ENCODE measurements at regions not wholly inside any gene's neighbourhood (a gene's known extent, or its start where the extent isn't known, plus 50 kb on each side); places are given as distances from the start of the nearest gene placed in this dataset.

GRCh38 chr14:104510216-104510615 lies 69.3 kb upstream of the C14orf180 start:
- ChIA-PET POLR2A (no interaction called here), CTCF (interaction anchor here (1.4 kb wide), 1 partner anchor 432 kb away, joined by 5 read pairs; no protein-coding TSS in a partner anchor)
- no peak for ATAC-seq
- Mint-ChIP-seq H3K36me3 (peaks cover 0 to 7% (median 0%) of the 10 kb centered on the region in 5 donors), H3K4me3 (no peak overlapping the region), H3K4me1 (peaks cover 0 to 2% (median 0%) of the 10 kb centered on the region in 7 donors), H3K9me3 (peaks cover 0 to 10% (median 0%) of the 10 kb centered on the region in 11 donors), H3K27ac (no peak overlapping the region), H3K27me3 (peaks cover 0 to 30% (median 5%) of the 10 kb centered on the region in 5 donors)
- H3K4me3 ChIP-seq (ENCODE audit: low read length): no peak overlapping the region
- no peak for DNase-seq
- no peaks in the 10 kb centered on the region for H3K36me3 ChIP-seq (ENCODE audit: control insufficient read depth in 2 of 3, insufficient read depth in 3 of 3, low read length in 3 of 3)
- H3K27me3 ChIP-seq (ENCODE audit: control insufficient read depth in 2 of 2, insufficient read depth in 2 of 2, low read length in 2 of 2): no peaks in the 10 kb centered on the region
- no peaks in the 10 kb centered on the region for H3K9me3 ChIP-seq (ENCODE audit: control insufficient read depth in 2 of 3, low read length in 3 of 3)
- intact Hi-C loops (cut with micrococcal nuclease): no loop called here
- no peaks in the 10 kb centered on the region for H3K4me1 ChIP-seq (ENCODE audit: control insufficient read depth in 2 of 2, insufficient read depth in 2 of 2, low read length in 2 of 2)
- H3K27ac ChIP-seq (ENCODE audit: low read depth, low read length): no peak overlapping the region

- peaks cover 0 to 7% (median 0%) of the 10 kb centered on the region in 5 donors for H3K36me3 Mint-ChIP-seq
- peaks cover 0 to 11% (median under 1%) of the 10 kb centered on the region in 11 donors for H3K9me3 Mint-ChIP-seq
- H3K27ac Mint-ChIP-seq: no peak overlapping the region
- no peaks in the 10 kb centered on the region for H3K4me1 ChIP-seq (ENCODE audit: control insufficient read depth in 2 of 2, insufficient read depth in 2 of 2, low read length in 2 of 2)
- intact Hi-C loops (cut with micrococcal nuclease): no loop called here
- H3K9me3 ChIP-seq (ENCODE audit: control insufficient read depth in 2 of 3, low read length in 3 of 3): no peaks in the 10 kb centered on the region
- H3K4me3 Mint-ChIP-seq: no peak overlapping the region
- peaks cover 0 to 4% (median 0%) of the 10 kb centered on the region in 7 donors for H3K4me1 Mint-ChIP-seq
- peaks cover 0 to 27% (median 5%) of the 10 kb centered on the region in 5 donors for H3K27me3 Mint-ChIP-seq
- no peak overlapping the region for H3K27ac ChIP-seq (ENCODE audit: low read depth, low read length)
- H3K4me3 ChIP-seq (ENCODE audit: low read length): no peak overlapping the region
- ATAC-seq (no peak), DNase-seq (no peak)
- no peaks in the 10 kb centered on the region for H3K36me3 ChIP-seq (ENCODE audit: control insufficient read depth in 2 of 3, insufficient read depth in 3 of 3, low read length in 3 of 3)
- ChIA-PET POLR2A (no interaction called here), CTCF (interaction anchor here (1.4 kb wide), 1 partner anchor 433 kb away, joined by 5 read pairs; no protein-coding TSS in a partner anchor)
- H3K27me3 ChIP-seq (ENCODE audit: control insufficient read depth in 2 of 2, insufficient read depth in 2 of 2, low read length in 2 of 2): no peaks in the 10 kb centered on the region
Observed at GRCh38 chr14:104510794-104511611, 68.6 kb upstream of the C14orf180 start.

- Histone ChIP-seq H3K27me3 (ENCODE audit: control insufficient read depth in 2 of 2, insufficient read depth in 2 of 2, low read length in 2 of 2) (no peaks in the 10 kb centered on the region), H3K27ac (ENCODE audit: low read depth, low read length) (no peak overlapping the region), H3K4me3 (ENCODE audit: low read length) (no peak overlapping the region), H3K4me1 (ENCODE audit: control insufficient read depth in 2 of 2, insufficient read depth in 2 of 2, low read length in 2 of 2) (no peaks in the 10 kb centered on the region), H3K36me3 (ENCODE audit: control insufficient read depth in 2 of 3, insufficient read depth in 3 of 3, low read length in 3 of 3) (no peaks in the 10 kb centered on the region), H3K9me3 (ENCODE audit: control insufficient read depth in 2 of 3, low read length in 3 of 3) (peaks cover 0 to under 1% (median 0%) of the 10 kb centered on the region in 3 experiments)
- intact Hi-C loops (cut with micrococcal nuclease): no loop called here
- ATAC-seq (no peak), DNase-seq (no peak)
- Mint-ChIP-seq H3K27me3 (peaks cover 0 to 27% (median 5%) of the 10 kb centered on the region in 5 donors), H3K4me3 (no peak overlapping the region), H3K36me3 (peaks cover 0 to 7% (median 0%) of the 10 kb centered on the region in 5 donors), H3K4me1 (peaks cover 0 to 4% (median 0%) of the 10 kb centered on the region in 7 donors), H3K9me3 (peaks cover 0 to 16% (median 5%) of the 10 kb centered on the region in 11 donors), H3K27ac (no peak overlapping the region)
- CTCF ChIA-PET: no interaction called here
- POLR2A ChIA-PET: no interaction called here
Observed at GRCh38 chr14:104512061-104512460, 67.5 kb upstream of the C14orf180 start.

- DNase-seq (no peak), ATAC-seq (no peak)
- Mint-ChIP-seq H3K4me1 (peaks cover 0 to 4% (median 0%) of the 10 kb centered on the region in 7 donors), H3K9me3 (peaks cover 0 to 22% (median 8%) of the 10 kb centered on the region in 11 donors), H3K27me3 (peaks cover 0 to 20% (median 9%) of the 10 kb centered on the region in 5 donors), H3K4me3 (no peak overlapping the region), H3K27ac (no peak overlapping the region), H3K36me3 (peaks cover 0 to 7% (median 0%) of the 10 kb centered on the region in 5 donors)
- Histone ChIP-seq H3K4me1 (ENCODE audit: control insufficient read depth in 2 of 2, insufficient read depth in 2 of 2, low read length in 2 of 2) (no peaks in the 10 kb centered on the region), H3K27ac (ENCODE audit: low read depth, low read length) (no peak overlapping the region), H3K4me3 (ENCODE audit: low read length) (no peak overlapping the region), H3K9me3 (ENCODE audit: control insufficient read depth in 2 of 3, low read length in 3 of 3) (peaks cover 0 to 8% (median 0%) of the 10 kb centered on the region in 3 experiments), H3K36me3 (ENCODE audit: control insufficient read depth in 2 of 3, insufficient read depth in 3 of 3, low read length in 3 of 3) (no peaks in the 10 kb centered on the region), H3K27me3 (ENCODE audit: control insufficient read depth in 2 of 2, insufficient read depth in 2 of 2, low read length in 2 of 2) (no peaks in the 10 kb centered on the region)
- ChIA-PET CTCF (no interaction called here), POLR2A (no interaction called here)
- intact Hi-C loops (cut with micrococcal nuclease): no loop called here
Observed at GRCh38 chr14:104512771-104513640, 66.6 kb upstream of the C14orf180 start.

GRCh38 chr14:104513641-104514046 lies 65.9 kb upstream of the C14orf180 start:
- DNase-seq (no peak), ATAC-seq (no peak)
- Histone ChIP-seq H3K4me3 (ENCODE audit: low read length) (no peak overlapping the region), H3K4me1 (ENCODE audit: control insufficient read depth in 2 of 2, insufficient read depth in 2 of 2, low read length in 2 of 2) (no peaks in the 10 kb centered on the region), H3K36me3 (ENCODE audit: control insufficient read depth in 2 of 3, insufficient read depth in 3 of 3, low read length in 3 of 3) (no peaks in the 10 kb centered on the region), H3K9me3 (ENCODE audit: control insufficient read depth in 2 of 3, low read length in 3 of 3) (peaks cover 0 to 8% (median 0%) of the 10 kb centered on the region in 3 experiments), H3K27me3 (ENCODE audit: control insufficient read depth in 2 of 2, insufficient read depth in 2 of 2, low read length in 2 of 2) (no peaks in the 10 kb centered on the region), H3K27ac (ENCODE audit: low read depth, low read length) (no peak overlapping the region)
- Mint-ChIP-seq H3K4me3 (no peak overlapping the region), H3K4me1 (peaks cover 0 to 4% (median 0%) of the 10 kb centered on the region in 7 donors), H3K36me3 (peaks cover 0 to 7% (median 0%) of the 10 kb centered on the region in 5 donors), H3K27ac (no peak overlapping the region), H3K9me3 (peaks cover 0 to 23% (median 9%) of the 10 kb centered on the region in 11 donors), H3K27me3 (peaks cover 0 to 14% (median 10%) of the 10 kb centered on the region in 5 donors)
- CTCF ChIA-PET: no interaction called here
- POLR2A ChIA-PET: no interaction called here
- intact Hi-C loops (cut with micrococcal nuclease): no loop called here

- H3K27ac Mint-ChIP-seq: no peak overlapping the region
- no peak overlapping the region for H3K4me3 Mint-ChIP-seq
- H3K36me3 Mint-ChIP-seq: peaks cover 0 to 7% (median 0%) of the 10 kb centered on the region in 5 donors
- intact Hi-C loops (cut with micrococcal nuclease): no loop called here
- Histone ChIP-seq H3K9me3 (ENCODE audit: control insufficient read depth in 2 of 3, low read length in 3 of 3) (peaks cover 0 to 8% (median 0%) of the 10 kb centered on the region in 3 experiments), H3K4me1 (ENCODE audit: control insufficient read depth in 2 of 2, insufficient read depth in 2 of 2, low read length in 2 of 2) (no peaks in the 10 kb centered on the region), H3K36me3 (ENCODE audit: control insufficient read depth in 2 of 3, insufficient read depth in 3 of 3, low read length in 3 of 3) (no peaks in the 10 kb centered on the region), H3K27ac (ENCODE audit: low read depth, low read length) (no peak overlapping the region), H3K27me3 (ENCODE audit: control insufficient read depth in 2 of 2, insufficient read depth in 2 of 2, low read length in 2 of 2) (no peaks in the 10 kb centered on the region), H3K4me3 (ENCODE audit: low read length) (no peak overlapping the region)
- no peak for ATAC-seq
- H3K27me3 Mint-ChIP-seq: peaks cover 0 to 13% (median 10%) of the 10 kb centered on the region in 5 donors
- POLR2A ChIA-PET: no interaction called here
- peaks cover 0 to 4% (median 0%) of the 10 kb centered on the region in 7 donors for H3K4me1 Mint-ChIP-seq
- DNase-seq: no peak
- CTCF ChIA-PET: no interaction called here
- peaks cover 0 to 23% (median 10%) of the 10 kb centered on the region in 11 donors for H3K9me3 Mint-ChIP-seq
Observed at GRCh38 chr14:104514156-104514848, 65.3 kb upstream of the C14orf180 start.

All from naive thymus-derived CD4-positive, alpha-beta T cell (primary cell).